Tibial nerve (tissue), 4 donors: ENCODE measurements at regions not wholly inside any gene's neighbourhood (a gene's known extent, or its start where the extent isn't known, plus 50 kb on each side); places are given as distances from the start of the nearest gene placed in this dataset.

Experiments
- DNase-seq, 2 donors: peaks; one replicate each; pipeline ENCODE4 v3.0.0-alpha.2; 2019; ENCODE audit warnings: low spot score in 2 of 2
- H3K27ac ChIP-seq, 4 donors: fragments of 200-600 bp; sonication (generic) in 3 of 4; one replicate each; pipeline ENCODE4 v1.5.1; 2017 to 2019; ENCODE audit warnings: mild to moderate bottlenecking in 1 of 4
- H3K27me3 ChIP-seq, 2 donors: fragments of 200-600 bp; sonication (generic) in 1 of 2; one replicate each; pipeline versions ENCODE4 v1.5.1 to v1.6.0; 2017 to 2019
- H3K36me3 ChIP-seq, 3 donors: fragments of 200-600 bp; sonication (generic); one replicate each; pipeline ENCODE4 v1.5.1; 2018 to 2019
- H3K4me1 ChIP-seq, 4 donors: fragments of 200-600 bp; sonication (generic) in 3 of 4; one replicate each; pipeline ENCODE4 v1.5.1; 2017 to 2019
- H3K4me3 ChIP-seq, 4 donors: fragments of 200-600 bp; sonication (generic) in 3 of 4; one replicate each; pipeline ENCODE4 v1.5.1; 2017 to 2019; ENCODE audit warnings: mild to moderate bottlenecking in 1 of 4, moderate library complexity in 1 of 4
- H3K9me3 ChIP-seq, 4 donors: fragments of 200-600 bp; sonication (generic) in 3 of 4; one replicate each; pipeline ENCODE4 v1.5.1; 2017 to 2019
- CTCF ChIP-seq, 5 experiments: fragments of 200-600 bp in 3 of 5; fragments of 450-650 bp in 2 of 5; sonication (generic) in 3 of 5; IDR thresholded peaks; one replicate each; pipeline ENCODE4 v1.5.1; 2016 to 2019; ENCODE audit warnings: antibody characterized with exemption in 5 of 5, mild to moderate bottlenecking in 3 of 5, moderate library complexity in 2 of 5
- EP300 ChIP-seq, 2 donors: sonication (generic); formaldehyde crosslinking; IDR thresholded peaks; one replicate each; pipeline ENCODE4 v1.6.1; 2017; ENCODE audit warnings: antibody characterized with exemption in 2 of 2, mild to moderate bottlenecking in 1 of 2
- POLR2A ChIP-seq, 2 donors: fragments of 450-650 bp; IDR thresholded peaks; one replicate each; pipeline ENCODE4 v1.6.1; 2017; ENCODE audit warnings: antibody characterized with exemption in 2 of 2, mild to moderate bottlenecking in 2 of 2, moderate library complexity in 2 of 2
- WGBS, 2 donors: methylation state at CpG; one replicate each; pipeline ENCODE4 v1.1.5; 2018; 5-methylcytosine and 5-hydroxymethylcytosine counted together

DNA sequence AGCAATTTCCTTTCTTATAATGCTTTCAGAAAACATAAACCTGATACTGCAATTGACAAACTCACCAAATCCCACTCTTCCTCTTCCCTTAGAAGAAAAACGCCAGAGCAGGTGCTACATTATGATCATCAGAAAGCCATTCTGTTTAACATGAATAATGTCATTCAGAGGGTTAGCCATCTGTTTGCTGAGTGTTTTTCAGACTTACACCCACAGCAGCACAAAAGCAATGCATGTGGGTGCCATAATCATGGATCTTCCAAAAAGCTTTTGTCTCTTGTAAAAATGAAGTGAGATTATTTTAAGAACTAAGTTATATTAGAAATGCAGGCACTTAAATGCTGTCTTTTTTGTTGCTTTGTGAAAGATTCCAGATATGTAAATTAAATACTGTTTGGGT is 204.6 kb upstream of the TMPRSS15 start:
- no peaks in the 10 kb centered on the region for H3K4me1 ChIP-seq
- H3K27ac ChIP-seq: no peak overlapping the region
- H3K9me3 ChIP-seq: no peaks in the 10 kb centered on the region
- H3K36me3 ChIP-seq: no peaks in the 10 kb centered on the region
- no peaks in the 10 kb centered on the region for H3K27me3 ChIP-seq
- TF ChIP-seq CTCF (IDR thresholded peaks at IDR 0.05): no peak
- no peak for TF ChIP-seq EP300 (IDR thresholded peaks at IDR 0.05)
- TF ChIP-seq POLR2A (IDR thresholded peaks at IDR 0.05): no peak
- DNase-seq: no peak
- 18 to 19% methylated on average over 1 of the region's 1 CpG for WGBS, 2 donors
- H3K4me3 ChIP-seq: no peak overlapping the region

DNA sequence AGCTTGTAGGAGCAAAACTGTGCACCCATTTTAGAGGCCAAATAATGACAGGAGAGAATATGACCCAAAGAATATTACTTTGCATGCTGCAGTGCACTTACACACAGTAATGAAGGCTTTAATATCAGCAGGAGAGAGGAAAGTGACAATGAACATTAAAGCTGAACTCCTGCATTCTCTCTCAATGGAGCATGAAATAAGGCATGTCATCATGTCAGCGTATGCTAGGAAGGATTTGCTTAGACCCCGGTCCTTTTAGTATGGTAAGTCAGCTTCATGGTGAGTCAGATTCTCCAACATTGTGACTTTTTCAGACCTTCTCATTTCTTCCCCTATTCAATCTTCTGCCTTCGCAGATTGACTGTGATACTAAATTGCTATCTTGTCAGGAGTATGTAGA is 210.7 kb upstream of the TMPRSS15 start:
- H3K4me3 ChIP-seq: no peak overlapping the region
- no peaks in the 10 kb centered on the region for H3K36me3 ChIP-seq
- H3K9me3 ChIP-seq: no peaks in the 10 kb centered on the region
- no peak for TF ChIP-seq CTCF (IDR thresholded peaks at IDR 0.05)
- no peak for TF ChIP-seq POLR2A (IDR thresholded peaks at IDR 0.05)
- TF ChIP-seq EP300 (IDR thresholded peaks at IDR 0.05): no peak
- no peak for DNase-seq
- WGBS, 2 donors: 55 to 75% methylated on average over 3 of the region's 3 CpGs
- no peaks in the 10 kb centered on the region for H3K27me3 ChIP-seq
- H3K4me1 ChIP-seq: no peaks in the 10 kb centered on the region
- no peak overlapping the region for H3K27ac ChIP-seq

DNA sequence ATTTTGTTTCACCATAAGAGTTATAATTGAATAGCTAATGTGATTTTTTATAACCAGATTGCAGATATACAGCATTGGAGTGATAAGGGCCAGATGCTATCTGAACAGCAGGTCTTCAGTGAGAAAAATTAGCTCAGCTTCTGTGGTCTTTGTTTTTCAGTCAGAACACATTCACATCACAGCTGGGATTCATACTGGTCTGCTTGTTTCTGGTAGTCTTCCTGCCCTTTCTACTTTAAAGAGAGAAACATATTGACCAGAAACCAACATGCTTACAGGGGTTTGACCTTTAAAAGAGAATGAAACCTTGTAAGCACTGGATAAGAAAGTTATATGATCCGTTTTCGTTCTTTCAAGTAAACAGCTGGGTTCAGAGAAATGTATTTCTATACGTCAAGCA is 213.7 kb upstream of the TMPRSS15 start:
- no peak for DNase-seq

DNA sequence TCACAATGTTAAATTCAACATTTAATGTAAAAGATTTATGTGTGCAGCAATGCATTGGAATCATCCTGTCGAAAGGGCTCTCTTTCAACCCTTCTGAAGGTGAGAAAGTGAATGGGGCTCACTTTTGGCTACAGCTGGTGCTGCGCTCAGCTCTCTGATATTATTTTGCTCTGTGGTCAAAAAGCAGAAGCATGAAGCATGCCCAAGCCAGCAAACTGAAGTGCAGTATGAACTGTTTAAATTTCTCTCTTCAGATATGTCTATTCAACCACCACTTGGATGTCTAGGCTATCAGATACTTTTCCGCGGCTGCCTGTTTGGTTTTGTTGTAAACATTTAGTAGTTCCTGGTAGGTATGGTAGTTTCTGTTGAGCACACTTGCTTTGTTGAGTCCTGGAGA is 216.9 kb upstream of the TMPRSS15 start:
- 60 to 72% methylated on average over 4 of the region's 4 CpGs for WGBS, 2 donors
- no peaks in the 10 kb centered on the region for H3K36me3 ChIP-seq
- H3K27ac ChIP-seq: no peak overlapping the region
- no peak for TF ChIP-seq EP300 (IDR thresholded peaks at IDR 0.05)
- TF ChIP-seq POLR2A (IDR thresholded peaks at IDR 0.05): no peak
- TF ChIP-seq CTCF (IDR thresholded peaks at IDR 0.05): no peak
- no peaks in the 10 kb centered on the region for H3K4me1 ChIP-seq
- no peak for DNase-seq
- no peaks in the 10 kb centered on the region for H3K9me3 ChIP-seq
- no peak overlapping the region for H3K4me3 ChIP-seq
- H3K27me3 ChIP-seq: no peaks in the 10 kb centered on the region

More for the DNA sequence above, 213.7 kb upstream of the TMPRSS15 start:
- no peak overlapping the region for H3K4me3 ChIP-seq
- H3K27me3 ChIP-seq: no peaks in the 10 kb centered on the region
- H3K4me1 ChIP-seq: no peaks in the 10 kb centered on the region
- no peak for TF ChIP-seq POLR2A (IDR thresholded peaks at IDR 0.05)
- no peak for TF ChIP-seq CTCF (IDR thresholded peaks at IDR 0.05)
- no peak for TF ChIP-seq EP300 (IDR thresholded peaks at IDR 0.05)
- no peaks in the 10 kb centered on the region for H3K36me3 ChIP-seq
- WGBS, 2 donors: 34 to 48% methylated on average over 3 of the region's 3 CpGs
- no peak overlapping the region for H3K27ac ChIP-seq
- H3K9me3 ChIP-seq: no peaks in the 10 kb centered on the region

DNA sequence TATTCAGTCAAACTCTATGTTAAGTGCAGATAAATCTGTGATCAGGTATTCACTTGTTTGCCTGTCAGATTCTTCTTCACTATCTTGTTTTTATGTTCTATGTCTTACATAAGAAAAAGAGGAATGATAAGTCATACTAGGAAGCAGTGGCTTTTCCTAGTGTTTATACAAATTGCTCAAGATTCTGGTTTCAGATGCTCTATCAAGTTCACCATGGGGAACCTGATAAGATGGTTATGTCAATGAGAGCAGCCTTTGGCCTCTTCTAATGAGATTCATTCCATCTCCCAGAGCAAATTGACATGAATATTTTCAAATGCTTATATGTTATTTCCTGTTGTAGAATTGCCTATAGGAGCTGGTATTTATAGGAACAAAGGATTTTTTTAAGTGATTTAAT is 218.8 kb upstream of the TMPRSS15 start:
- H3K36me3 ChIP-seq: no peaks in the 10 kb centered on the region
- TF ChIP-seq EP300 (IDR thresholded peaks at IDR 0.05) (no peak), POLR2A (IDR thresholded peaks at IDR 0.05) (no peak), CTCF (IDR thresholded peaks at IDR 0.05) (no peak)
- no peak overlapping the region for H3K27ac ChIP-seq
- H3K27me3 ChIP-seq: no peaks in the 10 kb centered on the region
- no peak for DNase-seq
- H3K4me1 ChIP-seq: no peaks in the 10 kb centered on the region
- H3K9me3 ChIP-seq: no peaks in the 10 kb centered on the region
- H3K4me3 ChIP-seq: no peak overlapping the region
